SIG-M5 (cell line): ENCODE measurements at regions not wholly inside any gene's neighbourhood (a gene's known extent, or its start where the extent isn't known, plus 50 kb on each side); places are given as distances from the start of the nearest gene placed in this dataset.
"Not testable (repeated sequence)": the region's sequence is repeated elsewhere in the genome, so short reads cannot be mapped to it uniquely, and the experiment has no call there.

Source experiments
- DNase-seq: peaks from one replicate; lab custom pipeline; 2025; lab: John Stamatoyannopoulos, UW

- no peak for DNase-seq
Measured at GRCh38 chr14:101616202-101616601, 54.9 kb downstream of the DIO3 start.

DNA sequence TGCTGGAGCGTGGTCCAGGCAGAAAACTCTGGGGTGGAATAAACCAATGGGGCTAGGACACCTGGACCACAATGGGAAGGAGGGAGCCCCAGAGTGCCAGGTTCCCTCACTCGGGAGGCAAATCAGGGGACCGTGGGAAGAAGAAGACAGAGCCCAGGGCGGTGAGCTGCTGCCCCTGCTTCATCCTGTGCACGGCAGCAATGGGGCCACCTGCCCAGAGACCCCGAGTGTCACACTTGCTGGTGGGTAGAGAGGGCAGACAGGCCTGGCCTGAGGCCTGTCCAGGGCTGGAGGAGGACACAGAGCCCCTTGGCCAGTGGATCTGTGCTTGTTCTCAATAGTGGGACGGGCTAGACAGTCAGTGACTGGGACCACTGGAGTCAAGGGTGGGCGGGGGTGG is 58.2 kb downstream of the DIO3 start:
- DNase-seq: no peak

DNA sequence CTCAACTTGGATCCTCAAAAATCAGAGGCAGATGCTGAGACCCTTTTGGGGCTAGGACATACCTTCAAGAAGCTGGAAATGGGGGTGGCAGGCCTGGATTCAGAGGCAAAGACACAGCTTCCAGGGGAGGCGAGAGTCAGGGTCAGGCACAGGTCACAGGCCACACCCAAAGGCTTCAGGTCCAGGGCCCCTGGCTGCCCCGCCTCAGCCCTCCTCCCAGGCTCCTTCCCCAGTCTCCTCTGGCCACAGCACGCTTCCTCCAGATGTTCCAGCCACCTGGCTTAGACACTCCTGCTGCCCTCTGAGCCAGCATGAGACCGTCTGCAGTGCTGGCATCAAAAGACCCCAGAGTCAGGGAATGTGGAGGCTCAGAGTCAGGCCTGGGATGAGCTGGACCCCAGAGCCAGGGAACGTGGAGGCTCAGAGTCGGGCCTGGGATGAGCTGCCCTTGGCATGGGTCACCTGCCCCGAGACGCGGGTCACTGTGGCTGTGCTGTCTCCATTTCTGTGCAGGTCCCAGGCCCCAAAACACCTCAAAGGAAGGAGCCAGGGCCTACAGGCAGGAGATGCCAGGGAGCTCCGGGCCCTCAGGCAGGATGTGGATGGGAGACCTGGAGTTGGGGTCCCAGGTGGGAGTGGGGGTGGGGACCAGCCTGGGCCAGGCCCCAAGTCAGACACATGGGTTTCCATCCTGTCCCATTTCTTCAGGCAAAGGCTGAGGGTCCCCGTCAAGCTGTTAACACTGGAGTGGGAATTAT is 58.9 kb downstream of the DIO3 start:
- no peak for DNase-seq

DNA sequence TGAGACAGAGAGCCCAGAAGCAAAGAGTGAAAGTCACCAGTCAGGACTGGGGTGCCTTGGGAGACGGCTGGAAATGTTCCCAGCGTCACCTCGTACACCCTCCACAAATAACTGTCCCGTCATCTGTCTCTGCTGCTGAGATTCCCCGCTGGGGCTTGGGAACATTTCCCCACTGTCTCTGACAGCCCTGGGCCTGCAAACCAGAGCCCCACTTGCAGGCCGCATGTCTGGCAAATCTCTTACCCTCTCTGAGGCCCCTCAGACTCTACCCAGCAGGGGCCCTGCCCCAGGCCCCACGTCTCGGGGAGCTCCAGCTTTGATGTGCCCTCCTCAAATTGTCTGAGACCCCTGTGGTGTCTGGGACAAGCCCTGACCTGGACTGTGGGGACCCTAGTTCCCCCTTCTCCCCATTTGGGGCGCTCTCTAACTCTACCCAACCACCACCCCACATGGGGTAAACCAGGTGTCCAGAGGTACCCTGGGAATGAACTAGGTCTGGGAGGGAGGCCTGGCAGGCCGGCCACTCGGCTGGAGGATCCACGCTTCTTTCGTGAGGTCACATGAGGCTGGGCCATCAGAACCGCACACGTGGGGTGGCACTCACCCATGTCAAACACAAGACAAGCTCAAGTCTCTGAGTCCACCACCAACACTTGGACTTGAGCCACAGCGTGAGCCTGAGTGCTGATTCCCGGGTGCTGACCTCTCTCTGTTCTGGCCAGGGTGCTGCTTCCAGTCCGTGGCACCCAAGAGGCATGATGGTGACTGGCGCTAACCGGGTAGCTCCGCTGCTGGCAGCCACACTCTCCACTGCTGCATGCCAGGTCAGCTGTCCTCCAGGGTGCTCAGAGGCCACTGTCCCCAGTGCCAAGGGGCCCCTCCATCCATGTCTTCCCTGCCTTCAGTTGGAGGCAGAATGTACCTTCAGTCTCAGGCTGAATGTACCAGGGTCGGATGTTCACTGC is 59.8 kb downstream of the DIO3 start:
- DNase-seq: no peak

DNA sequence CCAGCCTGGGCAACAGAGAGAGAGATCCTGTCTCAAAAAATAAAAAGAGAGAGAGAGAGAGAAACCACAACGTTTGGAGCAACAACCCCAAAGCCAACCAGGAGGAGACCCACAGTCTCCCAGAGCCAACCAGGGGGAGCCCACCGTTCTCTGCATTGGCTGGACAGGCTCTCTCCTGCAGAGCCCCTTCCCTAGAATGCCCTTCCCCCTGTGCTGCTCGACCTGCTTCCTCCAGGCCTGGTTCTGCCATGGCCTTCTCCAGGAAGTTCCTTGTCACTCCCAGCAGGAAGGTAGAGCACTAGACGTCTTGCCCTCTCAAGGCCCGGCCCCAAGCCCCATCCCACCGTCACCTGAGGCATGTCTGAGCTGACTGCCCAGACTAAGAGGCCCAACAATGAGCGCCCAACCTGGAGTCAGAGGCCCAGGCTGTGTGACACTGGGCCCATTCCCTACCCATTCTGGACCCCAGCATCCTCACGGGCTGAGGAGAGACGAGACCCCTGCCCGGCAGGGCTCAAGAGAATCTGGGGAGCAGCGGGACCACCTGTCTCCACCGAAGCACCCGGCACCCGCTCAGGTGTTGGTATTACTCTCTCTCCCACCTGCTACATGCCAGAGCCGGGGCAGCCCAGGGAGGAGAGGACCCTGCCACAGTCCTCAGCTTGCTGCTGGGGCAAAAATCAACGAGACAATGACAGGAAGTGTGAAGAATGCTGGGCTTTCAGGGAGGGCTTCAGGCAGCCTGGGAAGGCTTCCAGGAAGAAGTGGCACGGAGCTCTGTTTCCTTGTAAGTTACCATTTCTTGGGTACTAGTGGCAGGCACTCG is 61.2 kb downstream of the DIO3 start:
- no peak for DNase-seq

GRCh38 chr14:101623077-101623372 is 61.7 kb downstream of the DIO3 start:
- no peak for DNase-seq

DNA sequence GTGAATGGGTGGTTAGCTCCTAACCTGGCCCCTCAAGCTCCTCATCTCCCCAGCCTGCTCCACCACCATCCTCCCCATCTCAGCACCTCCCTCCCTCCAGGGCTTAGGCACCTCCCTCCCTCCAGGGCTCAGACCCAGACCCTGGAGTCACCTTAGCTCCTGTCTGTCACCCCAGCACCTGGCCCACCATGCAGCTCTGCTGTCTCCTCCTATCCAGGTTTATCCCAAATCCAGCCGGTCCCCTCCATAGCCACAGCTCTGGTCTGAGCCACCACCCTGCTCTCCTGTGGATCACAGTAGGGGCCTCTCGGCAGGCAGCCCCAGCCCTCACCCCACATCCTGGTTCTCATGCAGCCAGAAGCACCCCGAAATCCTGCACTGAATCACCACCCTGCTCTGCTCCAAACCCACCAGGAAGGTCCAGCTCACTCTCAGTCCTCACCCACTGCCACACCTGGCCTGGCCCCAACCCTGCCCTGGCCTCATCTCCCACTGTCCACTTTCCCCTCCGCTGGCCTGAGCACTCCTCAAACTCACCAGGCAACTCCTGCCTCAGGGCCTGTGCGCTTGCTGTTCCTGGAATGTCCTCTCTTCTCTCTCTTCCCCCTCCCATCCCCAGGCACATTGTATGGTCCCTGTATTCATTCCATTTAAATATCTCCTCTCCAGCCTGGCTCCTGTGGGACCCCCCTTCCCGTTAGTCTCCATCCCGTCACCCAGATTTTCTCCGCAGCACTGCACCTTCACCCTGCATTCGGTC is 62.6 kb downstream of the DIO3 start:
- no peak for DNase-seq

DNA sequence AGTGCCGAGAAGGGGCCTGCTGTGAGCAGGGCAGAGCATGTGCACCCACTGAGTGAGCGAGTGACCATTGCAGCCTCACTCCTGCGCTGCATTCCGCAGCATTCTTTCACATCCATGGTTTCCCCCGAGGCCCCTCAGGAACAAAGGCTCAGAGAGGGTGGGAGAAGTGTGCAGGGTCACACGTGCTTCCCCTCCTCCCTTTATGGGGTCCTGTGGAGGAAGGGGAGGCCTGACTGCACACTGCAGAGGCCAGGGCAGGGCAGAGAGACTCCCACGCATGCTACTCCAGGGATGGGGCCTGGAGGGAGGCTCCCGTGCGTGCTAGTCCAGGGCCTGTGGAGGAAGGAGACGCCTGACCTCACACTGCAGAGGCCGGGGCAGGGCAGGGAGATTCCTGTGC is 63.2 kb downstream of the DIO3 start:
- no peak for DNase-seq

GRCh38 chr14:101625336-101626097 is 64.2 kb downstream of the DIO3 start:
- DNase-seq: no peak

- DNase-seq: no peak
Measured at GRCh38 chr14:101626331-101626730, 65.0 kb downstream of the DIO3 start.

DNA sequence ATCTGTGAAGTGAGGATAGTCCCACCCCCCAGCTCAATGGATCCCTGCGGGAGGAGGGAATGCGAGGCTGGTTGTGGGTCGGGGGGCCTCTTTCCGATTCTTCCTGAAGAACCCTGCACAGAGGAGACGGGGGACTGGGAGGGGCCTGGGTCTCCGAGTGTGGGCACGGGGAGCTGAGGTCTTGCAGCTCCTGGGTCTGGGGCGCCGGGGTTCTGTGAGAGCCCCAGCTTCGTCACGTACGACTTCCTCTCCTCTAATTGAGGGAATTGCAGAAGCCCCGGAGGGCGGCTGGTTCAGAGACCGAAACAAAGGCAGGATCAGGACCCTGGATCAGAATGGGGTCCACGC is 66.6 kb downstream of the DIO3 start:
- no peak for DNase-seq

GRCh38 chr14:101628471-101628966 is 67.2 kb downstream of the DIO3 start:
- no peak for DNase-seq

DNA sequence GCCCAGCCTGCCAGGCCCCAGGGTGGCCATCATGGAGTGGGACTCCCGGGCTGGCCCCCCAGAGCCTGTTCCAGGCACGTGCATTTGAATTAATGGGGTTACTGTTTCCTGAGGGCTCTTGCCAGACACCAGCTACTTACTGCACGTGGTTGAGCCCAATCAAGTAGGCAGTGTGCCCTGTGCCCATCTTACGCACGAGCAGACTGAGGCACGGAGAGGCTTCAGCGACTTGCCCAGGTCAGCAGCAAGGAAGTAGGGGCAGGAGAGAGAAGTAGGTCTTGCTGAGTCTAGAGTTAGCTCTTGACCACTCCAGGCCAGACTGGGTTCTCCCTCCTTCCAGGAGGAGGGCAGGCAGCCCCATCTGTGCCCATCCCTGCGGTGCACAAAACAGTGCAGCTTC is 67.7 kb downstream of the DIO3 start:
- no peak for DNase-seq

GRCh38 chr14:101630056-101630965 is 69.0 kb downstream of the DIO3 start:
- DNase-seq: no peak

DNA sequence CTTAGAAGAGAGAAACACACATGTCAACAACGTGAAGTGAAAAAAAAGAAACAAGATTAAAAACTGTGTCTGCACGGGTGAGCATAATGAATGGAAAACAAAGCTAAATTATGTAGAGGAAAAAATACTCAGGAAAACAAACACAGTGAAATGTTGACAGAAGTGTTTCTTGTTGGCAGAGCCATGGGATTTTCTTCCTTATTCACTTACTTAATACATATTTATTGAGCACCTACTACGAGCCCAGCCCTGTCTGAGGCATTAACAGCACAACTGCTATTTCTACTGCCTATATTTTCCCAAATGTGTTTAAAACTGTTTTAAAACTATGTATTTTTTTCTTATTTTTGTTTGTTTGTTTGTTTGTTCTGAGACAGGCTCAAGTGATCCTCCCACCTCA is 69.9 kb downstream of the DIO3 start:
- no peak for DNase-seq

DNA sequence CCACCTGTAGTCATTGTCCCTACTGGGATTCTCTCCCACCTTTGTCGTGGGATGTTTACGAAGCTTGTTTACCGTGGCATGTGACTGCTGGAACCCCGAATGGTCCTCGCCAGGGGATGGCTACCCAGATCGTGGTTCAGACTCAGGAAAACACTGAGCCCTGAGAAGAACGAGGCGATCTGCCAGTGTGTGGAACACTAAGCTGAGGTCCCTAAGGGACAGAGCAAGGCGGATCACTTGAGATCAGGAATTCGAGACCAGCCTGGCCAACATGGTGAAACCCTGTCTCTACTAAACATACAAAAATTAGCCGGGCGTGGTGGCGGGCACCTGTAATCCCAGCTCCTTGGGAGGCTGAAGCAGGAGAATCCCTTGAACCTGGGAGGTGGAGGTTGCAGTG is 70.7 kb downstream of the DIO3 start:
- not testable (repeated sequence) for DNase-seq

GRCh38 chr14:101632520-101632919 is 71.2 kb downstream of the DIO3 start:
- no peak for DNase-seq

DNA sequence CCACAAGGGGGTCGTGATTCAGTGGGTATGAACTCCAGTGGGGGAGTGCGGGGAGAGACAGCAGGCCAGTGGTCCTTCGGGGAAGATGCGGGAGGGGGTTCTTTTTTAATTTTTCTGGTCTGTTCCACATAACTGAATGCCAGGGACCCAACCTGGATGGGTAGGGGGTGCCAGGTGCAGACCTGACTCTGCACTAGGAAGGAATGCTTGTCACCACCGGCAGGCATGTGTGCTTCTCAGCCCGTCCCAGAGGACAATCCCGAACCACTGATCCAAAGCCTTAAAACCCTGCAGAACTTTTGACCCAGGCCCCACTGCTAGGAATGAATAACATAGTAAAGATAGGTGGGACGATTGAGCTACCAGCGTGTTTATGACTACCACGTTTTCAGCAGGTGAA is 72.0 kb downstream of the DIO3 start:
- no peak for DNase-seq

- DNase-seq: no peak
Measured at GRCh38 chr14:101634202-101634849, 73.0 kb downstream of the DIO3 start.
